ENCODE measurements at regions not wholly inside any gene's neighbourhood (a gene's known extent, or its start where the extent isn't known, plus 50 kb on each side); places are given as distances from the start of the nearest gene placed in this dataset.
A peak's percentile ranks its signal among the peaks of the same experiment; 100 is the strongest.

- ATAC-seq (ENCODE audit: low read depth in 2 of 2) (no peak), DNase-seq (no peak)
- Mint-ChIP-seq H3K4me3 (no peak overlapping the region), H3K36me3 (peaks cover 20% of the 10 kb centered on the region), H3K27me3 (no peaks in the 10 kb centered on the region), H3K9me3 (peaks cover 0 to 5% (median 2%) of the 10 kb centered on the region in 7 donors), H3K27ac (no peak overlapping the region), H3K4me1 (peaks cover 0 to 3% (median 0%) of the 10 kb centered on the region in 4 donors)
- H3K4me3 ChIP-seq (ENCODE audit: low read depth, low read length), result no peak overlapping the region
- H3K27me3 ChIP-seq (ENCODE audit: control insufficient read depth, insufficient read depth, low read length), result no peaks in the 10 kb centered on the region
- no peaks in the 10 kb centered on the region for H3K9me3 ChIP-seq (ENCODE audit: control insufficient read depth in 2 of 2, low read length in 2 of 2)
- H3K4me1 ChIP-seq (ENCODE audit: control insufficient read depth, insufficient read depth, low read length, poor library complexity, severe bottlenecking), result no peaks in the 10 kb centered on the region
- no peak overlapping the region for H3K27ac ChIP-seq (ENCODE audit: insufficient read depth, low read length, poor library complexity, severe bottlenecking)
- H3K36me3 ChIP-seq (ENCODE audit: control insufficient read depth, insufficient read depth, low read length), result no peaks in the 10 kb centered on the region
Observed at GRCh38 chr1:163257763-163258162, 55.0 kb upstream of the RGS5 start.

GRCh38 chr1:163258181-163258580 lies 55.5 kb upstream of the RGS5 start:
- ATAC-seq (ENCODE audit: low read depth in 2 of 2) (no peak), DNase-seq (no peak)
- Histone ChIP-seq H3K27me3 (ENCODE audit: control insufficient read depth, insufficient read depth, low read length) (no peaks in the 10 kb centered on the region), H3K4me3 (ENCODE audit: low read depth, low read length) (no peak overlapping the region), H3K36me3 (ENCODE audit: control insufficient read depth, insufficient read depth, low read length) (no peaks in the 10 kb centered on the region), H3K9me3 (ENCODE audit: control insufficient read depth in 2 of 2, low read length in 2 of 2) (no peaks in the 10 kb centered on the region), H3K27ac (ENCODE audit: insufficient read depth, low read length, poor library complexity, severe bottlenecking) (no peak overlapping the region), H3K4me1 (ENCODE audit: control insufficient read depth, insufficient read depth, low read length, poor library complexity, severe bottlenecking) (no peaks in the 10 kb centered on the region)
- peaks cover 0 to 5% (median 2%) of the 10 kb centered on the region in 7 donors for H3K9me3 Mint-ChIP-seq
- H3K4me3 Mint-ChIP-seq, result no peak overlapping the region
- H3K4me1 Mint-ChIP-seq, result peaks cover 0 to 3% (median under 1%) of the 10 kb centered on the region in 4 donors
- no peaks in the 10 kb centered on the region for H3K27me3 Mint-ChIP-seq
- H3K36me3 Mint-ChIP-seq, result peaks cover 25% of the 10 kb centered on the region
- peak overlapping the region in 1 of 3 donors; percentile 14 for H3K27ac Mint-ChIP-seq

- no peaks in the 10 kb centered on the region for H3K27me3 ChIP-seq (ENCODE audit: control insufficient read depth, insufficient read depth, low read length)
- Mint-ChIP-seq H3K4me1 (peaks cover 0 to 1% (median 0%) of the 10 kb centered on the region in 4 donors), H3K36me3 (peaks cover 30% of the 10 kb centered on the region), H3K27me3 (no peaks in the 10 kb centered on the region), H3K27ac (no peak overlapping the region), H3K9me3 (peaks cover 0 to 2% (median 0%) of the 10 kb centered on the region in 7 donors), H3K4me3 (no peak overlapping the region)
- no peaks in the 10 kb centered on the region for H3K9me3 ChIP-seq (ENCODE audit: control insufficient read depth in 2 of 2, low read length in 2 of 2)
- ATAC-seq (ENCODE audit: low read depth in 2 of 2) (no peak), DNase-seq (no peak)
- no peak overlapping the region for H3K27ac ChIP-seq (ENCODE audit: insufficient read depth, low read length, poor library complexity, severe bottlenecking)
- no peaks in the 10 kb centered on the region for H3K36me3 ChIP-seq (ENCODE audit: control insufficient read depth, insufficient read depth, low read length)
- H3K4me1 ChIP-seq (ENCODE audit: control insufficient read depth, insufficient read depth, low read length, poor library complexity, severe bottlenecking), result no peaks in the 10 kb centered on the region
- H3K4me3 ChIP-seq (ENCODE audit: low read depth, low read length), result no peak overlapping the region
Observed at GRCh38 chr1:163263818-163264655, 57.7 kb upstream of the NUF2 start.

- no peaks in the 10 kb centered on the region for H3K27me3 Mint-ChIP-seq
- peaks cover 27% of the 10 kb centered on the region for H3K36me3 Mint-ChIP-seq
- H3K4me3 ChIP-seq (ENCODE audit: low read depth, low read length), result no peak overlapping the region
- H3K27ac ChIP-seq (ENCODE audit: insufficient read depth, low read length, poor library complexity, severe bottlenecking), result no peak overlapping the region
- H3K4me3 Mint-ChIP-seq, result no peak overlapping the region
- H3K36me3 ChIP-seq (ENCODE audit: control insufficient read depth, insufficient read depth, low read length), result no peaks in the 10 kb centered on the region
- H3K4me1 Mint-ChIP-seq, result peaks cover 0 to 1% (median 0%) of the 10 kb centered on the region in 4 donors
- DNase-seq (no peak), ATAC-seq (ENCODE audit: low read depth in 2 of 2) (no peak)
- H3K27me3 ChIP-seq (ENCODE audit: control insufficient read depth, insufficient read depth, low read length), result no peaks in the 10 kb centered on the region
- peaks cover 0 to 2% (median 0%) of the 10 kb centered on the region in 7 donors for H3K9me3 Mint-ChIP-seq
- no peaks in the 10 kb centered on the region for H3K4me1 ChIP-seq (ENCODE audit: control insufficient read depth, insufficient read depth, low read length, poor library complexity, severe bottlenecking)
- H3K27ac Mint-ChIP-seq, result no peak overlapping the region
- H3K9me3 ChIP-seq (ENCODE audit: control insufficient read depth in 2 of 2, low read length in 2 of 2), result no peaks in the 10 kb centered on the region
Observed at GRCh38 chr1:163265547-163265946, 56.2 kb upstream of the NUF2 start.

- H3K9me3 Mint-ChIP-seq, result peaks cover 0 to 2% (median 0%) of the 10 kb centered on the region in 7 donors
- H3K27me3 Mint-ChIP-seq, result no peaks in the 10 kb centered on the region
- Histone ChIP-seq H3K27me3 (ENCODE audit: control insufficient read depth, insufficient read depth, low read length) (no peaks in the 10 kb centered on the region), H3K4me1 (ENCODE audit: control insufficient read depth, insufficient read depth, low read length, poor library complexity, severe bottlenecking) (no peaks in the 10 kb centered on the region), H3K9me3 (ENCODE audit: control insufficient read depth in 2 of 2, low read length in 2 of 2) (no peaks in the 10 kb centered on the region), H3K4me3 (ENCODE audit: low read depth, low read length) (no peak overlapping the region), H3K36me3 (ENCODE audit: control insufficient read depth, insufficient read depth, low read length) (no peaks in the 10 kb centered on the region), H3K27ac (ENCODE audit: insufficient read depth, low read length, poor library complexity, severe bottlenecking) (no peak overlapping the region)
- H3K4me1 Mint-ChIP-seq, result peaks cover 0 to 4% (median under 1%) of the 10 kb centered on the region in 4 donors
- H3K4me3 Mint-ChIP-seq, result no peak overlapping the region
- peaks cover 26% of the 10 kb centered on the region for H3K36me3 Mint-ChIP-seq
- H3K27ac Mint-ChIP-seq, result no peak overlapping the region
- DNase-seq (no peak), ATAC-seq (ENCODE audit: low read depth in 2 of 2) (no peak)
Observed at GRCh38 chr1:163267962-163268361, 53.8 kb upstream of the NUF2 start.

GRCh38 chr1:163271535-163271934 lies 50.2 kb upstream of the NUF2 start:
- Mint-ChIP-seq H3K4me3 (no peak overlapping the region), H3K27ac (no peak overlapping the region), H3K9me3 (peaks cover 0 to 2% (median 0%) of the 10 kb centered on the region in 7 donors), H3K27me3 (no peaks in the 10 kb centered on the region), H3K36me3 (peaks cover 38% of the 10 kb centered on the region), H3K4me1 (peaks cover 0 to 4% (median 0%) of the 10 kb centered on the region in 4 donors)
- Histone ChIP-seq H3K4me1 (ENCODE audit: control insufficient read depth, insufficient read depth, low read length, poor library complexity, severe bottlenecking) (no peaks in the 10 kb centered on the region), H3K9me3 (ENCODE audit: control insufficient read depth in 2 of 2, low read length in 2 of 2) (no peaks in the 10 kb centered on the region), H3K4me3 (ENCODE audit: low read depth, low read length) (no peak overlapping the region), H3K27me3 (ENCODE audit: control insufficient read depth, insufficient read depth, low read length) (no peaks in the 10 kb centered on the region), H3K27ac (ENCODE audit: insufficient read depth, low read length, poor library complexity, severe bottlenecking) (no peak overlapping the region), H3K36me3 (ENCODE audit: control insufficient read depth, insufficient read depth, low read length) (peaks cover 2% of the 10 kb centered on the region)
- DNase-seq, result no peak
- no peak for ATAC-seq (ENCODE audit: low read depth in 2 of 2)

All from CD4-positive, CD25-positive, alpha-beta regulatory T cell (primary cell).